GM23338 (cell line): ENCODE measurements at regions not wholly inside any gene's neighbourhood (a gene's known extent, or its start where the extent isn't known, plus 50 kb on each side); places are given as distances from the start of the nearest gene placed in this dataset.
A peak's percentile ranks its signal among the peaks of the same experiment; 100 is the strongest.

ENCODE experiments used
- ATAC-seq: fragments of 200-7000 bp; cut with Tn5 transposase; 3 replicates; pipeline ENCODE4 v1.9.1; 2020
- DNase-seq: peaks from one replicate; pipeline ENCODE4 v3.0.0-alpha.2; 2015; ENCODE audit warnings: low spot score
- H2AFZ ChIP-seq: fragments of 200-600 bp; sonication (generic); 2 replicates; pipeline ENCODE4 v1.8.0; 2016; ENCODE audit warnings: antibody characterized with exemption, mild to moderate bottlenecking, moderate library complexity
- H3F3A ChIP-seq: fragments of 200-600 bp; sonication (generic); replicated peaks from 2 replicates; pipeline ENCODE4 v1.8.0; 2017; ENCODE audit warnings: antibody characterized with exemption, mixed run types, low read depth
- H3K27ac ChIP-seq: fragments of 200-600 bp; sonication (generic); 2 replicates; pipeline ENCODE4 v1.6.1; 2016; ENCODE audit warnings: low read depth
- H3K27me3 ChIP-seq: fragments of 200-600 bp; sonication (generic); 2 replicates; pipeline ENCODE4 v1.8.0; 2016; ENCODE audit warnings: mild to moderate bottlenecking, mixed run types, moderate library complexity; ENCODE audit not compliant: insufficient read depth
- H3K36me3 ChIP-seq: fragments of 200-600 bp; sonication (generic); 2 replicates; pipeline ENCODE4 v1.8.0; 2016; ENCODE audit warnings: mild to moderate bottlenecking; ENCODE audit not compliant: insufficient read depth
- H3K4me1 ChIP-seq: fragments of 200-600 bp; sonication (generic); 2 replicates; pipeline ENCODE4 v1.8.0; 2016; ENCODE audit warnings: mild to moderate bottlenecking, moderate library complexity; ENCODE audit not compliant: insufficient read depth
- H3K4me2 ChIP-seq: fragments of 200-600 bp; sonication (generic); 2 replicates; pipeline ENCODE4 v1.7.1; 2017; ENCODE audit warnings: mixed run types
- H3K4me3 ChIP-seq: fragments of 200-600 bp; sonication (generic); 2 replicates; pipeline ENCODE4 v1.6.1; 2016; ENCODE audit warnings: mixed run types
- H3K79me2 ChIP-seq: fragments of 200-600 bp; sonication (generic); replicated peaks from 2 replicates; pipeline ENCODE4 v1.8.0; 2017; ENCODE audit warnings: mild to moderate bottlenecking; ENCODE audit not compliant: insufficient read depth
- H3K9me2 ChIP-seq: fragments of 200-600 bp; sonication (generic); 2 replicates; pipeline ENCODE4 v1.8.0; 2017; ENCODE audit not compliant: insufficient read depth
- H4K20me1 ChIP-seq: fragments of 200-600 bp; sonication (generic); replicated peaks from 2 replicates; pipeline ENCODE4 v1.8.0; 2017; ENCODE audit warnings: mild to moderate bottlenecking; ENCODE audit not compliant: insufficient read depth
- H3K27ac Mint-ChIP-seq: 2 replicates; pipeline ENCODE4 v1.8.0; 2020; ENCODE audit warnings: inconsistent platforms, mild to moderate bottlenecking, moderate library complexity, mixed read lengths
- H3K27me3 Mint-ChIP-seq: 3 replicates; pipeline ENCODE4 v1.8.0; 2022; ENCODE audit warnings: low read depth, mild to moderate bottlenecking, moderate library complexity, mixed read lengths, inconsistent platforms; ENCODE audit not compliant: insufficient read depth, poor library complexity
- H3K36me3 Mint-ChIP-seq: 3 replicates; pipeline ENCODE4 v1.8.0; 2021; ENCODE audit warnings: low read depth, mild to moderate bottlenecking, inconsistent platforms, moderate library complexity, mixed read lengths
- H3K4me1 Mint-ChIP-seq: 3 replicates; pipeline ENCODE4 v1.8.0; 2020; ENCODE audit warnings: mild to moderate bottlenecking, inconsistent platforms, mixed read lengths
- H3K4me3 Mint-ChIP-seq: 3 replicates; pipeline ENCODE4 v1.8.0; 2021; ENCODE audit warnings: moderate library complexity, mild to moderate bottlenecking, inconsistent platforms, mixed read lengths
- H3K9me3 Mint-ChIP-seq: 3 replicates; pipeline ENCODE4 v1.8.0; 2020; ENCODE audit warnings: moderate library complexity, mild to moderate bottlenecking, inconsistent platforms, mixed read lengths
- CTCF ChIP-seq, 2 experiments: fragments of 200-600 bp in 1 of 2; sonication (generic) in 1 of 2; conservative IDR thresholded peaks; 2 replicates each; pipeline versions ENCODE4 v1.5.1 to v1.6.1; 2016 to 2017; ENCODE audit warnings: antibody characterized with exemption in 2 of 2, low read depth in 2 of 2, mild to moderate bottlenecking in 2 of 2, moderate library complexity in 1 of 2
- EZH2phosphoT487 ChIP-seq: fragments of 200-600 bp; sonication (generic); IDR thresholded peaks from one replicate; pipeline ENCODE4 v1.8.1; 2018; ENCODE audit warnings: antibody characterized with exemption; ENCODE audit not compliant: unreplicated experiment
- JUNB ChIP-seq: IDR thresholded peaks from one replicate; pipeline ENCODE4 v1.6.1; 2016; ENCODE audit warnings: antibody characterized with exemption; ENCODE audit not compliant: unreplicated experiment
- NANOG ChIP-seq: IDR thresholded peaks from 2 replicates; pipeline ENCODE4 v1.6.1; 2016; ENCODE audit warnings: antibody characterized with exemption, borderline replicate concordance
- ZNF114 ChIP-seq: fragments of 250-450 bp; sonication (Bioruptor Pico); IDR thresholded peaks from 2 replicates; pipeline ENCODE4 v1.5.0; 2020; ENCODE audit warnings: mild to moderate bottlenecking, moderate library complexity
- ZNF331 ChIP-seq: fragments of 250-450 bp; sonication (Bioruptor Pico); IDR thresholded peaks from 2 replicates; pipeline ENCODE4 v1.5.0; 2020; ENCODE audit warnings: low read depth, mild to moderate bottlenecking, moderate library complexity
- TF ChIP-seq, protein P1 (sequence below): IDR thresholded peaks from 2 replicates; pipeline ENCODE4 v1.6.1; 2016; ENCODE audit warnings: antibody characterized with exemption
- TF ChIP-seq, protein P2 (sequence below): fragments of 250-450 bp; sonication (Bioruptor Pico); IDR thresholded peaks from 2 replicates; pipeline ENCODE4 v1.5.0; 2020; ENCODE audit warnings: mild to moderate bottlenecking, moderate library complexity

GRCh38 chr5:6000867-6001266, 377.5 kb downstream of the MED10 start:
- H3K27ac ChIP-seq: no peak overlapping the region
- H3K4me2 ChIP-seq: no peak overlapping the region
- H3K27me3 ChIP-seq: no peaks in the 10 kb centered on the region
- Mint-ChIP-seq H3K27me3 (no peaks in the 10 kb centered on the region), H3K9me3 (peaks cover 9% of the 10 kb centered on the region; the same call in 2 of the 3 replicates), H3K4me1 (no peaks in the 10 kb centered on the region; the same call in 2 of the 3 replicates), H3K36me3 (no peaks in the 10 kb centered on the region), H3K27ac (no peak overlapping the region), H3K4me3 (no peak overlapping the region)
- no peaks in the 10 kb centered on the region for H3K79me2 ChIP-seq
- peak; percentile 64 for ATAC-seq
- H2AFZ ChIP-seq: no peak overlapping the region
- no peak for DNase-seq
- H3K4me1 ChIP-seq: no peaks in the 10 kb centered on the region
- TF ChIP-seq, protein P1, sequence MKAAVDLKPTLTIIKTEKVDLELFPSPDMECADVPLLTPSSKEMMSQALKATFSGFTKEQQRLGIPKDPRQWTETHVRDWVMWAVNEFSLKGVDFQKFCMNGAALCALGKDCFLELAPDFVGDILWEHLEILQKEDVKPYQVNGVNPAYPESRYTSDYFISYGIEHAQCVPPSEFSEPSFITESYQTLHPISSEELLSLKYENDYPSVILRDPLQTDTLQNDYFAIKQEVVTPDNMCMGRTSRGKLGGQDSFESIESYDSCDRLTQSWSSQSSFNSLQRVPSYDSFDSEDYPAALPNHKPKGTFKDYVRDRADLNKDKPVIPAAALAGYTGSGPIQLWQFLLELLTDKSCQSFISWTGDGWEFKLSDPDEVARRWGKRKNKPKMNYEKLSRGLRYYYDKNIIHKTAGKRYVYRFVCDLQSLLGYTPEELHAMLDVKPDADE: no peak
- TF ChIP-seq, protein P2, sequence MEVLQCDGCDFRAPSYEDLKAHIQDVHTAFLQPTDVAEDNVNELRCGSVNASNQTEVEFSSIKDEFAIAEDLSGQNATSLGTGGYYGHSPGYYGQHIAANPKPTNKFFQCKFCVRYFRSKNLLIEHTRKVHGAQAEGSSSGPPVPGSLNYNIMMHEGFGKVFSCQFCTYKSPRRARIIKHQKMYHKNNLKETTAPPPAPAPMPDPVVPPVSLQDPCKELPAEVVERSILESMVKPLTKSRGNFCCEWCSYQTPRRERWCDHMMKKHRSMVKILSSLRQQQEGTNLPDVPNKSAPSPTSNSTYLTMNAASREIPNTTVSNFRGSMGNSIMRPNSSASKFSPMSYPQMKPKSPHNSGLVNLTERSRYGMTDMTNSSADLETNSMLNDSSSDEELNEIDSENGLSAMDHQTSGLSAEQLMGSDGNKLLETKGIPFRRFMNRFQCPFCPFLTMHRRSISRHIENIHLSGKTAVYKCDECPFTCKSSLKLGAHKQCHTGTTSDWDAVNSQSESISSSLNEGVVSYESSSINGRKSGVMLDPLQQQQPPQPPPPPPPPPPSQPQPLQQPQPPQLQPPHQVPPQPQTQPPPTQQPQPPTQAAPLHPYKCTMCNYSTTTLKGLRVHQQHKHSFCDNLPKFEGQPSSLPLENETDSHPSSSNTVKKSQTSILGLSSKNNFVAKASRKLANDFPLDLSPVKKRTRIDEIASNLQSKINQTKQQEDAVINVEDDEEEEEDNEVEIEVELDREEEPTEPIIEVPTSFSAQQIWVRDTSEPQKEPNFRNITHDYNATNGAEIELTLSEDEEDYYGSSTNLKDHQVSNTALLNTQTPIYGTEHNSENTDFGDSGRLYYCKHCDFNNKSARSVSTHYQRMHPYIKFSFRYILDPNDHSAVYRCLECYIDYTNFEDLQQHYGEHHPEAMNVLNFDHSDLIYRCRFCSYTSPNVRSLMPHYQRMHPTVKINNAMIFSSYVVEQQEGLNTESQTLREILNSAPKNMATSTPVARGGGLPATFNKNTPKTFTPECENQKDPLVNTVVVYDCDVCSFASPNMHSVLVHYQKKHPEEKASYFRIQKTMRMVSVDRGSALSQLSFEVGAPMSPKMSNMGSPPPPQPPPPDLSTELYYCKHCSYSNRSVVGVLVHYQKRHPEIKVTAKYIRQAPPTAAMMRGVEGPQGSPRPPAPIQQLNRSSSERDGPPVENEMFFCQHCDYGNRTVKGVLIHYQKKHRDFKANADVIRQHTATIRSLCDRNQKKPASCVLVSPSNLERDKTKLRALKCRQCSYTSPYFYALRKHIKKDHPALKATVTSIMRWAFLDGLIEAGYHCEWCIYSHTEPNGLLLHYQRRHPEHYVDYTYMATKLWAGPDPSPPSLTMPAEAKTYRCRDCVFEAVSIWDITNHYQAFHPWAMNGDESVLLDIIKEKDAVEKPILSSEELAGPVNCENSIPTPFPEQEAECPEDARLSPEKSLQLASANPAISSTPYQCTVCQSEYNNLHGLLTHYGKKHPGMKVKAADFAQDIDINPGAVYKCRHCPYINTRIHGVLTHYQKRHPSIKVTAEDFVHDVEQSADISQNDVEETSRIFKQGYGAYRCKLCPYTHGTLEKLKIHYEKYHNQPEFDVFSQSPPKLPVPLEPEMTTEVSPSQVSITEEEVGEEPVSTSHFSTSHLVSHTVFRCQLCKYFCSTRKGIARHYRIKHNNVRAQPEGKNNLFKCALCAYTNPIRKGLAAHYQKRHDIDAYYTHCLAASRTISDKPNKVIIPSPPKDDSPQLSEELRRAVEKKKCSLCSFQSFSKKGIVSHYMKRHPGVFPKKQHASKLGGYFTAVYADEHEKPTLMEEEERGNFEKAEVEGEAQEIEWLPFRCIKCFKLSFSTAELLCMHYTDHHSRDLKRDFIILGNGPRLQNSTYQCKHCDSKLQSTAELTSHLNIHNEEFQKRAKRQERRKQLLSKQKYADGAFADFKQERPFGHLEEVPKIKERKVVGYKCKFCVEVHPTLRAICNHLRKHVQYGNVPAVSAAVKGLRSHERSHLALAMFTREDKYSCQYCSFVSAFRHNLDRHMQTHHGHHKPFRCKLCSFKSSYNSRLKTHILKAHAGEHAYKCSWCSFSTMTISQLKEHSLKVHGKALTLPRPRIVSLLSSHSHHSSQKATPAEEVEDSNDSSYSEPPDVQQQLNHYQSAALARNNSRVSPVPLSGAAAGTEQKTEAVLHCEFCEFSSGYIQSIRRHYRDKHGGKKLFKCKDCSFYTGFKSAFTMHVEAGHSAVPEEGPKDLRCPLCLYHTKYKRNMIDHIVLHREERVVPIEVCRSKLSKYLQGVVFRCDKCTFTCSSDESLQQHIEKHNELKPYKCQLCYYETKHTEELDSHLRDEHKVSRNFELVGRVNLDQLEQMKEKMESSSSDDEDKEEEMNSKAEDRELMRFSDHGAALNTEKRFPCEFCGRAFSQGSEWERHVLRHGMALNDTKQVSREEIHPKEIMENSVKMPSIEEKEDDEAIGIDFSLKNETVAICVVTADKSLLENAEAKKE (CRISPR knock-in tag): no peak
- TF ChIP-seq EZH2phosphoT487 (no peak), JUNB (no peak), NANOG (no peak)
- H3K36me3 ChIP-seq: no peaks in the 10 kb centered on the region
- H4K20me1 ChIP-seq: no peaks in the 10 kb centered on the region
- H3K4me3 ChIP-seq: no peak overlapping the region
- no peaks in the 10 kb centered on the region for H3F3A ChIP-seq
- H3K9me2 ChIP-seq: peaks cover 5% of the 10 kb centered on the region

DNA sequence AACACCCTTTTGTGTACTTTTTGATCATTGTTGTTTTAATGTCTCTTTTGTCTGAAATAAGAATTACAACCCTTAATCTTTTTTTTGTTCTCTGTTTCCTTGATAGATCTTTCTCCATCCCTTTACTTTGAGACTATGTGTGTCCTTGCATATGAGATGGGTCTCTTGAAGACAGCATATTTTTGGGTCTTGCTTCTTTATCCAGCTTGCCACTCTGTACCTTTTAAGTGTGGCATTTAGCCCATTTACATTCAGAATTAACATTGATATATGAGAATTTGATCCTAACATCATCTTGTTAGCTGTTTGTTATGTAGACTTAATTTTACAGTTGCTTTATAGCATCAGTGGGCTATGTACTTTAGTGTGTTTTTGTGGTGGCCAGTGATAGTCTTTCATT, 382.5 kb downstream of the MED10 start:
- Histone ChIP-seq H2AFZ (no peak overlapping the region), H3F3A (no peaks in the 10 kb centered on the region), H3K9me2 (peaks cover 15% of the 10 kb centered on the region), H3K4me3 (no peak overlapping the region), H3K27me3 (no peaks in the 10 kb centered on the region), H3K4me2 (no peak overlapping the region), H3K4me1 (no peaks in the 10 kb centered on the region), H3K27ac (no peak overlapping the region), H3K36me3 (no peaks in the 10 kb centered on the region), H4K20me1 (no peaks in the 10 kb centered on the region), H3K79me2 (no peaks in the 10 kb centered on the region)
- Mint-ChIP-seq H3K9me3 (peaks cover 49% of the 10 kb centered on the region), H3K4me3 (no peak overlapping the region), H3K27ac (no peak overlapping the region), H3K27me3 (no peaks in the 10 kb centered on the region), H3K36me3 (peaks cover 10% of the 10 kb centered on the region; the same call in 2 of the 3 replicates), H3K4me1 (no peaks in the 10 kb centered on the region; the same call in 2 of the 3 replicates)
- no peak for ATAC-seq
- DNase-seq: no peak
- no peak for TF ChIP-seq ZNF114
- TF ChIP-seq ZNF331 (CRISPR knock-in tag): no peak
- TF ChIP-seq CTCF (conservative IDR thresholded peaks at IDR 0.05; ENCODE audit: low read depth in 2 of 2): no peak
- TF ChIP-seq NANOG: no peak
